ENCODE measurements at regions not wholly inside any gene's neighbourhood (a gene's known extent, or its start where the extent isn't known, plus 50 kb on each side); places are given as distances from the start of the nearest gene placed in this dataset.
"Not testable (repeated sequence)": the region's sequence is repeated elsewhere in the genome, so short reads cannot be mapped to it uniquely, and the experiment has no call there.

- H3K9me3 ChIP-seq (ENCODE audit: insufficient read depth, low read depth, low read length) = no peaks in the 10 kb centered on the region
- no peak overlapping the region for H3K4me2 ChIP-seq (ENCODE audit: low read length)
- Mint-ChIP-seq H3K36me3 (ENCODE audit: low read depth, unreplicated experiment) (no peaks in the 10 kb centered on the region), H3K9me3 (ENCODE audit: unreplicated experiment) (peaks cover 2% of the 10 kb centered on the region), H3K4me3 (ENCODE audit: unreplicated experiment) (no peak overlapping the region), H3K27me3 (ENCODE audit: low read depth, unreplicated experiment) (peaks cover 37% of the 10 kb centered on the region), H3K27ac (ENCODE audit: unreplicated experiment) (no peak overlapping the region), H3K4me1 (ENCODE audit: low read depth, unreplicated experiment) (no peaks in the 10 kb centered on the region)
- FAIRE-seq = no peak
- H3K36me3 ChIP-seq (ENCODE audit: insufficient read depth, low read length) = no peaks in the 10 kb centered on the region
- no peak overlapping the region for H2AFZ ChIP-seq (ENCODE audit: low read depth, low read length)
- H3K27me3 ChIP-seq (ENCODE audit: insufficient read depth, low read length) = no peaks in the 10 kb centered on the region
- H3K9ac ChIP-seq (ENCODE audit: low read length) = no peak overlapping the region
- H3K4me3 ChIP-seq (ENCODE audit: insufficient read depth, low read depth, low read length) = no peak overlapping the region
- no peaks in the 10 kb centered on the region for H3K79me2 ChIP-seq (ENCODE audit: insufficient read depth, low read length)
- TF ChIP-seq CTCF (IDR thresholded peaks at IDR 0.05; ENCODE audit: insufficient read depth, low read depth, low read length) (no peak), EZH2 (IDR thresholded peaks at IDR 0.05; ENCODE audit: insufficient read depth, low read length) (no peak)
- no peak overlapping the region for H3K27ac ChIP-seq (ENCODE audit: low read depth, low read length)
- no peaks in the 10 kb centered on the region for H3K4me1 ChIP-seq (ENCODE audit: insufficient read depth, low read length)
- no peak for DNase-seq (ENCODE audit: low read depth)
- H4K20me1 ChIP-seq (ENCODE audit: insufficient read depth, low read length) = no peaks in the 10 kb centered on the region
Observed at GRCh38 chr14:97066068-97066899, 269.1 kb downstream of the VRK1 start.

GRCh38 chr14:97068293-97068692 is 271.1 kb downstream of the VRK1 start:
- H3K9me3 ChIP-seq (ENCODE audit: insufficient read depth, low read depth, low read length); H3K4me3 ChIP-seq (ENCODE audit: insufficient read depth, low read depth, low read length); H2AFZ ChIP-seq (ENCODE audit: low read depth, low read length); H4K20me1 ChIP-seq (ENCODE audit: insufficient read depth, low read length); H3K4me1 ChIP-seq (ENCODE audit: insufficient read depth, low read length); H3K9me3 Mint-ChIP-seq (ENCODE audit: unreplicated experiment); H3K27ac Mint-ChIP-seq (ENCODE audit: unreplicated experiment); H3K27me3 ChIP-seq (ENCODE audit: insufficient read depth, low read length); H3K79me2 ChIP-seq (ENCODE audit: insufficient read depth, low read length); H3K9ac ChIP-seq (ENCODE audit: low read length); H3K4me1 Mint-ChIP-seq (ENCODE audit: low read depth, unreplicated experiment); H3K27ac ChIP-seq (ENCODE audit: low read depth, low read length); H3K36me3 Mint-ChIP-seq (ENCODE audit: low read depth, unreplicated experiment); H3K36me3 ChIP-seq (ENCODE audit: insufficient read depth, low read length); H3K4me3 Mint-ChIP-seq (ENCODE audit: unreplicated experiment); DNase-seq (ENCODE audit: low read depth); FAIRE-seq; H3K4me2 ChIP-seq (ENCODE audit: low read length): not testable (repeated sequence)
- peaks cover 43% of the 10 kb centered on the region for H3K27me3 Mint-ChIP-seq (ENCODE audit: low read depth, unreplicated experiment)

- H3K79me2 ChIP-seq (ENCODE audit: insufficient read depth, low read length) = no peaks in the 10 kb centered on the region
- no peak overlapping the region for H3K27ac ChIP-seq (ENCODE audit: low read depth, low read length)
- FAIRE-seq = no peak
- H3K9me3 ChIP-seq (ENCODE audit: insufficient read depth, low read depth, low read length) = no peaks in the 10 kb centered on the region
- H3K27me3 Mint-ChIP-seq (ENCODE audit: low read depth, unreplicated experiment) = peaks cover 35% of the 10 kb centered on the region
- no peak for DNase-seq (ENCODE audit: low read depth)
- TF ChIP-seq CTCF (IDR thresholded peaks at IDR 0.05; ENCODE audit: insufficient read depth, low read depth, low read length) = no peak
- no peak for TF ChIP-seq EZH2 (IDR thresholded peaks at IDR 0.05; ENCODE audit: insufficient read depth, low read length)
- no peak overlapping the region for H3K9ac ChIP-seq (ENCODE audit: low read length)
- H3K4me1 ChIP-seq (ENCODE audit: insufficient read depth, low read length) = no peaks in the 10 kb centered on the region
- H2AFZ ChIP-seq (ENCODE audit: low read depth, low read length) = no peak overlapping the region
- H3K27ac Mint-ChIP-seq (ENCODE audit: unreplicated experiment) = no peak overlapping the region
- no peak overlapping the region for H3K4me3 ChIP-seq (ENCODE audit: insufficient read depth, low read depth, low read length)
- no peaks in the 10 kb centered on the region for H3K36me3 Mint-ChIP-seq (ENCODE audit: low read depth, unreplicated experiment)
- H4K20me1 ChIP-seq (ENCODE audit: insufficient read depth, low read length) = no peaks in the 10 kb centered on the region
- H3K36me3 ChIP-seq (ENCODE audit: insufficient read depth, low read length) = no peaks in the 10 kb centered on the region
- H3K4me3 Mint-ChIP-seq (ENCODE audit: unreplicated experiment) = no peak overlapping the region
- no peaks in the 10 kb centered on the region for H3K27me3 ChIP-seq (ENCODE audit: insufficient read depth, low read length)
- H3K4me1 Mint-ChIP-seq (ENCODE audit: low read depth, unreplicated experiment) = peaks cover 6% of the 10 kb centered on the region
- no peak overlapping the region for H3K4me2 ChIP-seq (ENCODE audit: low read length)
- H3K9me3 Mint-ChIP-seq (ENCODE audit: unreplicated experiment) = no peaks in the 10 kb centered on the region
Observed at GRCh38 chr14:97070259-97070658, 273.1 kb downstream of the VRK1 start.

All from astrocyte (in vitro differentiated cells and primary cell).